ENCODE measurements at regions not wholly inside any gene's neighbourhood (a gene's known extent, or its start where the extent isn't known, plus 50 kb on each side); places are given as distances from the start of the nearest gene placed in this dataset.
A peak's percentile ranks its signal among the peaks of the same experiment; 100 is the strongest.

DNA sequence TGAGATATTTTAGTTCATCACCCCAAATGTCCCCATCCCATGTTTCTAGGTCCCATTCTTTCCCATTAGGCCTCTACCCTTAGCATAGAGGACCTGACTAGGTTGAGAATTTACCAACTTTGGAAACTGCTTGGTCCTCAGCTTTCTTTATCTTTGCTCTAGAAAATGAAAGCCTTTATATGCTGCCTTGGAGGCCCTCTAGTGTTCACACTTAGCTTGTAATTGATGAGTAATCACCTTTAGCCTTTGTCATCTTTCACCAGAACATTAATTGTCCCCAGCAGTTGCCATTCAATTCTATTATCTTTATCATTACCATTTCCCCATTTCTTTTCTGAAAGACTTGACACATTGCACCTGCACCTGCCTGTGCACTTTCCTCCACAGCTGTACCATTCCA lies 589.2 kb upstream of the NR3C2 start:
- Mint-ChIP-seq H3K4me3 (no peak overlapping the region), H3K36me3 (no peaks in the 10 kb centered on the region), H3K27me3 (ENCODE audit: low read depth in 2 of 2) (no peaks in the 10 kb centered on the region), H3K9me3 (peaks cover 0 to 2% of the 10 kb centered on the region in 2 donors), H3K4me1 (no peaks in the 10 kb centered on the region), H3K27ac (no peak overlapping the region)
- Histone ChIP-seq H3K4me1 (ENCODE audit: control insufficient read depth, insufficient read depth, low read length) (no peaks in the 10 kb centered on the region), H3K36me3 (ENCODE audit: control insufficient read depth, insufficient read depth, low read length) (no peaks in the 10 kb centered on the region), H3K9me3 (ENCODE audit: control insufficient read depth, insufficient read depth, low read length) (no peaks in the 10 kb centered on the region), H3K27me3 (ENCODE audit: control insufficient read depth, insufficient read depth, low read length) (no peaks in the 10 kb centered on the region), H3K27ac (ENCODE audit: low read length) (no peak overlapping the region), H3K4me3 (ENCODE audit: low read length) (no peak overlapping the region)
- ATAC-seq (no peak), DNase-seq (peak in 1 of 2 donors; percentile 10)
- TF ChIP-seq, protein P1, sequence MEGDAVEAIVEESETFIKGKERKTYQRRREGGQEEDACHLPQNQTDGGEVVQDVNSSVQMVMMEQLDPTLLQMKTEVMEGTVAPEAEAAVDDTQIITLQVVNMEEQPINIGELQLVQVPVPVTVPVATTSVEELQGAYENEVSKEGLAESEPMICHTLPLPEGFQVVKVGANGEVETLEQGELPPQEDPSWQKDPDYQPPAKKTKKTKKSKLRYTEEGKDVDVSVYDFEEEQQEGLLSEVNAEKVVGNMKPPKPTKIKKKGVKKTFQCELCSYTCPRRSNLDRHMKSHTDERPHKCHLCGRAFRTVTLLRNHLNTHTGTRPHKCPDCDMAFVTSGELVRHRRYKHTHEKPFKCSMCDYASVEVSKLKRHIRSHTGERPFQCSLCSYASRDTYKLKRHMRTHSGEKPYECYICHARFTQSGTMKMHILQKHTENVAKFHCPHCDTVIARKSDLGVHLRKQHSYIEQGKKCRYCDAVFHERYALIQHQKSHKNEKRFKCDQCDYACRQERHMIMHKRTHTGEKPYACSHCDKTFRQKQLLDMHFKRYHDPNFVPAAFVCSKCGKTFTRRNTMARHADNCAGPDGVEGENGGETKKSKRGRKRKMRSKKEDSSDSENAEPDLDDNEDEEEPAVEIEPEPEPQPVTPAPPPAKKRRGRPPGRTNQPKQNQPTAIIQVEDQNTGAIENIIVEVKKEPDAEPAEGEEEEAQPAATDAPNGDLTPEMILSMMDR (IDR thresholded peaks at IDR 0.05) = no peak
- intact Hi-C loops (cut with micrococcal nuclease) = no loop called here

DNA sequence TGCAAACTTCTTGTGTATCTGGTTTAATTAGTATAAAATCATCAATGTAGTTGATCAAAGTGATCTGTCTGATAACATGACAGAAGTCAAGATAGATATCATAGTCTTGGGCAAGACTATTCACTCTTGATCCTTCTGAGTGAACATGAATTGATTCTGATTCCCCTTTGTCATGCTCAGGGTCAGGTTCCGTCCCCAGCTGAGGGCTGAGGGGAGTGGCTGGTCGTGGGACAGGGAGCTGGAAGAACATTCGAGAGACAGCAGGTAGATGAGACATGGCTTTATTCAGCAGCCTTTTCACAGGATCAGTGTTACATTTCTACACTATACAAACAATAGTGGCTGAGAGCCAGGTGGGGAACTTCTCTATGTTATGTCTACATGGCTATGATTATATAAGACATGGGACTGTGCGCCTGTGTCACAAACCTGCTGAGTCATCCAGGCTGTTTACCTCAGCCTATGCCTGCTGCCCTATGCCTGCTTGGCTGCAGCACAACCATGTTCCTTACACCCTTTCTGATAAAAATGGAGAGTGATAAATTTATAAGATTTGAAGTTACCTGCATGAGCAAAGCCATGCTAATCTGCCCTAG lies 586.9 kb upstream of the NR3C2 start:
- H3K27ac ChIP-seq (ENCODE audit: low read length) = no peak overlapping the region
- intact Hi-C loops (cut with micrococcal nuclease) = no loop called here
- no peaks in the 10 kb centered on the region for H3K36me3 Mint-ChIP-seq
- H3K4me3 ChIP-seq (ENCODE audit: low read length) = no peak overlapping the region
- no peak overlapping the region for H3K27ac Mint-ChIP-seq
- no peaks in the 10 kb centered on the region for H3K9me3 ChIP-seq (ENCODE audit: control insufficient read depth, insufficient read depth, low read length)
- 62% methylated on average over 3 of the region's 4 CpGs for WGBS (ENCODE audit: insufficient coverage)
- no peaks in the 10 kb centered on the region for H3K27me3 ChIP-seq (ENCODE audit: control insufficient read depth, insufficient read depth, low read length)
- no peaks in the 10 kb centered on the region for H3K36me3 ChIP-seq (ENCODE audit: control insufficient read depth, insufficient read depth, low read length)
- H3K9me3 Mint-ChIP-seq = peaks cover 0 to 2% of the 10 kb centered on the region in 2 donors
- ATAC-seq (no peak), DNase-seq (no peak)
- no peaks in the 10 kb centered on the region for H3K4me1 Mint-ChIP-seq
- no peaks in the 10 kb centered on the region for H3K4me1 ChIP-seq (ENCODE audit: control insufficient read depth, insufficient read depth, low read length)
- no peaks in the 10 kb centered on the region for H3K27me3 Mint-ChIP-seq (ENCODE audit: low read depth in 2 of 2)
- H3K4me3 Mint-ChIP-seq = no peak overlapping the region
- TF ChIP-seq, protein P1 (IDR thresholded peaks at IDR 0.05) = no peak

GRCh38 chr4:149026696-149027095 lies 584.5 kb upstream of the NR3C2 start:
- H3K27me3 ChIP-seq (ENCODE audit: control insufficient read depth, insufficient read depth, low read length) = no peaks in the 10 kb centered on the region
- TF ChIP-seq, protein P1 (IDR thresholded peaks at IDR 0.05) = no peak
- no peaks in the 10 kb centered on the region for H3K27me3 Mint-ChIP-seq (ENCODE audit: low read depth in 2 of 2)
- no peak overlapping the region for H3K27ac ChIP-seq (ENCODE audit: low read length)
- no peaks in the 10 kb centered on the region for H3K4me1 ChIP-seq (ENCODE audit: control insufficient read depth, insufficient read depth, low read length)
- DNase-seq = no peak
- no peak overlapping the region for H3K4me3 Mint-ChIP-seq
- H3K36me3 ChIP-seq (ENCODE audit: control insufficient read depth, insufficient read depth, low read length) = no peaks in the 10 kb centered on the region
- no peaks in the 10 kb centered on the region for H3K36me3 Mint-ChIP-seq
- no peaks in the 10 kb centered on the region for H3K9me3 ChIP-seq (ENCODE audit: control insufficient read depth, insufficient read depth, low read length)
- no peak overlapping the region for H3K27ac Mint-ChIP-seq
- no CpG with 5 or more reads among the region's 2 CpGs for WGBS (ENCODE audit: insufficient coverage)
- intact Hi-C loops (cut with micrococcal nuclease) = no loop called here
- no peaks in the 10 kb centered on the region for H3K9me3 Mint-ChIP-seq
- ATAC-seq = no peak
- no peak overlapping the region for H3K4me3 ChIP-seq (ENCODE audit: low read length)
- H3K4me1 Mint-ChIP-seq = no peaks in the 10 kb centered on the region

DNA sequence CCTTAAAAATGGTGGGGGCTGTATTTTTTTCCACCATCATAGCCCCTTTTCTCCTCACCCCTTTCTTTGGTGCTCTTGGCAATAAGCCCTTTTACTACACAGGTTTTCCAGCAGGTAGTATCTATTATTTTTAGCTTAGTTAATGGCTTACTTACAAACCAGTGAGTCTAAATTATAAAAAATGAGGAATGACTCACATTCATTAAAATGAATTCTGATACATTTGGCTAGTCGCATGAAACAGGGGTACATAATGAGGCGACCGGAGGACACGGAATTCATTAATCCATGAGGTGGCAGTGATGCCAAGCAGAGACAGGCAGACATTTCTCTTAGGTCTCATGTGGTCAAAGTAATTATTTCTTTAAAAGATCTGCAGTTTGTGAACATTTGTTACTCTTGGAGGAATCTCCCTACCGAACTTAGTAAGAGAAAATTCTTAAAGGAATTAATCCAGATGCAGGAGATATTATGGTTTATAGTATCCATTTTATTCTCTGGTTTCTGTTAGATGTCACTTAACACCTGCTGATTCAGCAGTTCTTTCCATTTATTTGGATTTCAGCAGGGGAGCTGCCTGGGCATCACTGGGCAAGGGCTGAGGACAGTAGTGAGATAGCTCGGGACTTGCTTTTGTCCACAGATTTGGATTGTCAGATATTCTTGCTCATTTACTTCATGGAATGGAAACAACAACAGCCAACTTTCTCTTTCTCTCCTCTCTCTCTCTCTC lies 575.0 kb upstream of the NR3C2 start:
- ATAC-seq = no peak
- Histone ChIP-seq H3K27me3 (ENCODE audit: control insufficient read depth, insufficient read depth, low read length) (no peaks in the 10 kb centered on the region), H3K4me3 (ENCODE audit: low read length) (no peak overlapping the region), H3K27ac (ENCODE audit: low read length) (no peak overlapping the region), H3K9me3 (ENCODE audit: control insufficient read depth, insufficient read depth, low read length) (peaks cover 3% of the 10 kb centered on the region), H3K36me3 (ENCODE audit: control insufficient read depth, insufficient read depth, low read length) (no peaks in the 10 kb centered on the region), H3K4me1 (ENCODE audit: control insufficient read depth, insufficient read depth, low read length) (no peaks in the 10 kb centered on the region)
- intact Hi-C loops (cut with micrococcal nuclease) = no loop called here
- Mint-ChIP-seq H3K4me3 (no peak overlapping the region), H3K27me3 (ENCODE audit: low read depth in 2 of 2) (no peaks in the 10 kb centered on the region), H3K36me3 (no peaks in the 10 kb centered on the region), H3K9me3 (peaks cover 11 to 16% of the 10 kb centered on the region in 2 donors), H3K27ac (no peak overlapping the region), H3K4me1 (no peaks in the 10 kb centered on the region)
- TF ChIP-seq, protein P1 (IDR thresholded peaks at IDR 0.05) = no peak
- WGBS (ENCODE audit: insufficient coverage) = 96% methylated on average over 6 of the region's 6 CpGs
- no peak for DNase-seq

All from natural killer cell (primary cell).